Panc1 (cell line): ENCODE measurements at regions not wholly inside any gene's neighbourhood (a gene's known extent, or its start where the extent isn't known, plus 50 kb on each side); places are given as distances from the start of the nearest gene placed in this dataset.

Experiments used
- ATAC-seq: fragments of 200-7000 bp; cut with Tn5 transposase; 2 replicates; pipeline ENCODE4 v1.9.1; 2020; ENCODE audit warnings: mild to moderate bottlenecking, moderate library complexity
- BruUV-seq: library from RNA; stranded (reverse); fragments of 400-500 nt; replicated peaks from 2 replicates; lab custom pipeline; 2021; lab: Mats Ljungman, UMichigan
- CTCF ChIA-PET: fragments of 300-600 bp; sonication (Branson Sonifier 250); formaldehyde crosslinking; loops from one replicate; lab custom pipeline; 2022; ENCODE audit warnings: antibody characterized with exemption; lab: Charles Lee
- POLR2A ChIA-PET: fragments of 300-600 bp; sonication (Branson Sonifier 250); formaldehyde crosslinking; loops from one replicate; lab custom pipeline; 2022; ENCODE audit warnings: antibody characterized with exemption; lab: Charles Lee
- DNase-seq: peaks from one replicate; pipeline ENCODE4 v3.0.0-alpha.2; 2010; ENCODE audit warnings: low read depth, low spot score
- H3K27ac ChIP-seq: 2 replicates; pipeline ENCODE4 v1.5.1; 2011; ENCODE audit warnings: mild to moderate bottlenecking, low read length, inconsistent platforms
- H3K27me3 ChIP-seq: fragments of 200-500 bp; sonication (Bioruptor generic); 2 replicates; pipeline ENCODE4 v1.6.0; 2014; ENCODE audit warnings: low read length, inconsistent platforms; ENCODE audit not compliant: control insufficient read depth, insufficient read depth
- H3K36me3 ChIP-seq: fragments of 200-500 bp; sonication (Bioruptor generic); 2 replicates; pipeline ENCODE4 v1.5.1; 2014; ENCODE audit warnings: inconsistent platforms, mild to moderate bottlenecking, low read length, moderate library complexity; ENCODE audit not compliant: control insufficient read depth, insufficient read depth
- H3K4me1 ChIP-seq: 2 replicates; pipeline ENCODE4 v1.5.1; 2011; ENCODE audit warnings: inconsistent platforms, mild to moderate bottlenecking, low read length, moderate library complexity; ENCODE audit not compliant: control insufficient read depth, insufficient read depth
- H3K4me3 ChIP-seq, 2 experiments: 2 replicates each; pipeline ENCODE4 v1.5.1; 2011 to 2012; ENCODE audit warnings: low read depth in 2 of 2, low read length in 2 of 2, mild to moderate bottlenecking in 2 of 2, inconsistent platforms in 1 of 2, moderate library complexity in 1 of 2
- H3K9me3 ChIP-seq: fragments of 200-500 bp; sonication (Bioruptor generic); 2 replicates; pipeline ENCODE4 v1.5.1; 2014; ENCODE audit warnings: low read depth, mild to moderate bottlenecking, inconsistent platforms, low read length, moderate library complexity; ENCODE audit not compliant: control insufficient read depth, insufficient read depth
- CTCF ChIP-seq: fragments of 450-650 bp; IDR thresholded peaks from 2 replicates; pipeline ENCODE4 v1.5.1; 2017; ENCODE audit warnings: mild to moderate bottlenecking
- POLR2AphosphoS5 ChIP-seq: IDR thresholded peaks from 2 replicates; pipeline ENCODE4 v1.6.1; 2012; ENCODE audit warnings: mild to moderate bottlenecking, low read depth, low read length, moderate library complexity
- REST ChIP-seq, 2 experiments: IDR thresholded peaks; 2 replicates each; pipeline ENCODE4 v1.6.1; 2011 to 2012; ENCODE audit warnings: low read depth in 2 of 2, control low read depth in 1 of 2, low read length in 1 of 2, mild to moderate bottlenecking in 1 of 2, moderate library complexity in 1 of 2; ENCODE audit not compliant: insufficient read depth in 1 of 2
- SIN3A ChIP-seq: IDR thresholded peaks from 2 replicates; pipeline ENCODE4 v1.6.1; 2012; ENCODE audit warnings: low read depth, mild to moderate bottlenecking, low read length, moderate library complexity, borderline replicate concordance; ENCODE audit not compliant: insufficient read depth
- TCF7L2 ChIP-seq: IDR thresholded peaks from 2 replicates; pipeline ENCODE4 v1.6.1; 2011; ENCODE audit warnings: mild to moderate bottlenecking, low read depth, low read length, inconsistent platforms
- in situ Hi-C: cut with HindIII; loops from 2 replicates; pipeline ENCODE4 v1.10.0; 2016; ENCODE audit warnings: low sequenced_read_pairs, low pct_unique_long_range_greater_than_20kb
- intact Hi-C: fragments of 100-400 bp; cut with micrococcal nuclease; formaldehyde crosslinking; loops from one replicate; pipeline ENCODE4 v1.10.0; 2022; ENCODE audit not compliant: unreplicated experiment

- in situ Hi-C loops (no loop called here), intact Hi-C loops (no loop called here)
- no peak for ATAC-seq
- H3K4me3 ChIP-seq: no peak overlapping the region
- H3K9me3 ChIP-seq: no peaks in the 10 kb centered on the region
- no TSS peak for BruUV-seq
- POLR2A ChIA-PET: no interaction called here
- no peaks in the 10 kb centered on the region for H3K27me3 ChIP-seq
- DNase-seq: no peak
- TF ChIP-seq CTCF (no peak), TCF7L2 (no peak), SIN3A (no peak), REST (IDR thresholded peaks at IDR 0.05; ENCODE audit: insufficient read depth in 1 of 2, low read depth in 2 of 2, low read length in 1 of 2) (no peak), POLR2AphosphoS5 (no peak)
- H3K36me3 ChIP-seq: no peaks in the 10 kb centered on the region
- no peaks in the 10 kb centered on the region for H3K4me1 ChIP-seq
- H3K27ac ChIP-seq: no peak overlapping the region
- CTCF ChIA-PET: no interaction called here
Measured at GRCh38 chr12:85714425-85714824, 121.8 kb downstream of the RASSF9 start.

GRCh38 chr12:85720308-85721033 is 115.7 kb downstream of the RASSF9 start:
- ATAC-seq (no peak), DNase-seq (no peak)
- H3K9me3 ChIP-seq: no peaks in the 10 kb centered on the region; the same call in 1 of the 2 replicates
- TF ChIP-seq CTCF (no peak), TCF7L2 (no peak), POLR2AphosphoS5 (no peak), SIN3A (no peak), REST (IDR thresholded peaks at IDR 0.05; ENCODE audit: insufficient read depth in 1 of 2, low read depth in 2 of 2, low read length in 1 of 2) (no peak)
- ChIA-PET CTCF (no interaction called here), POLR2A (no interaction called here)
- in situ Hi-C loops (no loop called here), intact Hi-C loops (no loop called here)
- H3K4me3 ChIP-seq: no peak overlapping the region
- H3K27me3 ChIP-seq: no peaks in the 10 kb centered on the region
- H3K27ac ChIP-seq: no peak overlapping the region
- H3K36me3 ChIP-seq: no peaks in the 10 kb centered on the region
- BruUV-seq: no TSS peak
- H3K4me1 ChIP-seq: no peaks in the 10 kb centered on the region
